GM11168 (cell line): ENCODE measurements at regions not wholly inside any gene's neighbourhood (a gene's known extent, or its start where the extent isn't known, plus 50 kb on each side); places are given as distances from the start of the nearest gene placed in this dataset.
"Not testable (repeated sequence)": the region's sequence is repeated elsewhere in the genome, so short reads cannot be mapped to it uniquely, and the experiment has no call there.

Experiments used
- in situ Hi-C: fragments of 300-500 bp; cut with MboI; formaldehyde crosslinking; loops from one replicate; pipeline ENCODE4 v1.12.0; 2022; ENCODE audit warnings: low sequenced_read_pairs; ENCODE audit not compliant: unreplicated experiment

- in situ Hi-C loops, result no loop called here
Measured at GRCh38 chr18:57956491-57956890, 87.5 kb upstream of the NEDD4L start.

- in situ Hi-C loops, result no loop called here
Measured at GRCh38 chr18:57954935-57955334, 89.1 kb upstream of the NEDD4L start.

GRCh38 chr18:57953883-57954282, 90.1 kb upstream of the NEDD4L start:
- in situ Hi-C loops, result no loop called here

GRCh38 chr18:57951999-57952774, 91.8 kb upstream of the NEDD4L start:
- in situ Hi-C loops, result no loop called here

GRCh38 chr18:57951117-57951796, 92.8 kb upstream of the NEDD4L start:
- in situ Hi-C loops, result no loop called here

- in situ Hi-C loops, result no loop called here
Measured at GRCh38 chr18:57950542-57950941, 93.5 kb upstream of the NEDD4L start.

- in situ Hi-C loops, result not testable (repeated sequence)
Measured at GRCh38 chr18:57949335-57949734, 94.7 kb upstream of the NEDD4L start.

GRCh38 chr18:57947117-57947516, 96.9 kb upstream of the NEDD4L start:
- in situ Hi-C loops, result no loop called here

GRCh38 chr18:57943723-57944122, 100.3 kb upstream of the NEDD4L start:
- in situ Hi-C loops, result no loop called here

GRCh38 chr18:57942493-57942892, 101.5 kb upstream of the NEDD4L start:
- in situ Hi-C loops, result no loop called here

GRCh38 chr18:57941841-57942489, 102.1 kb upstream of the NEDD4L start:
- in situ Hi-C loops, result no loop called here

GRCh38 chr18:57940166-57940660, 103.8 kb upstream of the NEDD4L start:
- in situ Hi-C loops, result no loop called here

- in situ Hi-C loops, result not testable (repeated sequence)
Measured at GRCh38 chr18:57934375-57934774, 109.7 kb upstream of the NEDD4L start.

GRCh38 chr18:57931038-57931437, 113.0 kb upstream of the NEDD4L start:
- in situ Hi-C loops, result no loop called here

GRCh38 chr18:57930476-57930875, 113.5 kb upstream of the NEDD4L start:
- in situ Hi-C loops, result no loop called here

- in situ Hi-C loops, result no loop called here
Measured at GRCh38 chr18:57929922-57930321, 114.1 kb upstream of the NEDD4L start.

- in situ Hi-C loops, result no loop called here
Measured at GRCh38 chr18:57928466-57928865, 115.6 kb upstream of the NEDD4L start.

GRCh38 chr18:57927511-57927910, 116.5 kb upstream of the NEDD4L start:
- in situ Hi-C loops, result no loop called here

GRCh38 chr18:57925706-57926105, 118.3 kb upstream of the NEDD4L start:
- in situ Hi-C loops, result no loop called here

- in situ Hi-C loops, result no loop called here
Measured at GRCh38 chr18:57923611-57924010, 120.4 kb upstream of the NEDD4L start.

- in situ Hi-C loops, result no loop called here
Measured at GRCh38 chr18:57922885-57923284, 119.8 kb upstream of the ATP8B1 start.
